ENCODE measurements at regions not wholly inside any gene's neighbourhood (a gene's known extent, or its start where the extent isn't known, plus 50 kb on each side); places are given as distances from the start of the nearest gene placed in this dataset.

- H3K9ac ChIP-seq (ENCODE audit: low read length), result no peak overlapping the region
- H3K36me3 ChIP-seq (ENCODE audit: low read length), result no peaks in the 10 kb centered on the region
- no peaks in the 10 kb centered on the region for H4K20me1 ChIP-seq (ENCODE audit: low read depth, low read length)
- no peaks in the 10 kb centered on the region for H3K27me3 ChIP-seq (ENCODE audit: low read length)
- no peak overlapping the region for H3K27ac ChIP-seq (ENCODE audit: low read depth, low read length)
- H3K79me2 ChIP-seq (ENCODE audit: insufficient read depth, low read length), result no peaks in the 10 kb centered on the region
- TF ChIP-seq, protein P1, sequence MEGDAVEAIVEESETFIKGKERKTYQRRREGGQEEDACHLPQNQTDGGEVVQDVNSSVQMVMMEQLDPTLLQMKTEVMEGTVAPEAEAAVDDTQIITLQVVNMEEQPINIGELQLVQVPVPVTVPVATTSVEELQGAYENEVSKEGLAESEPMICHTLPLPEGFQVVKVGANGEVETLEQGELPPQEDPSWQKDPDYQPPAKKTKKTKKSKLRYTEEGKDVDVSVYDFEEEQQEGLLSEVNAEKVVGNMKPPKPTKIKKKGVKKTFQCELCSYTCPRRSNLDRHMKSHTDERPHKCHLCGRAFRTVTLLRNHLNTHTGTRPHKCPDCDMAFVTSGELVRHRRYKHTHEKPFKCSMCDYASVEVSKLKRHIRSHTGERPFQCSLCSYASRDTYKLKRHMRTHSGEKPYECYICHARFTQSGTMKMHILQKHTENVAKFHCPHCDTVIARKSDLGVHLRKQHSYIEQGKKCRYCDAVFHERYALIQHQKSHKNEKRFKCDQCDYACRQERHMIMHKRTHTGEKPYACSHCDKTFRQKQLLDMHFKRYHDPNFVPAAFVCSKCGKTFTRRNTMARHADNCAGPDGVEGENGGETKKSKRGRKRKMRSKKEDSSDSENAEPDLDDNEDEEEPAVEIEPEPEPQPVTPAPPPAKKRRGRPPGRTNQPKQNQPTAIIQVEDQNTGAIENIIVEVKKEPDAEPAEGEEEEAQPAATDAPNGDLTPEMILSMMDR (IDR thresholded peaks at IDR 0.05; ENCODE audit: insufficient read depth, low read length, poor library complexity, severe bottlenecking), result no peak
- no peak for TF ChIP-seq EZH2phosphoT487 (conservative IDR thresholded peaks at IDR 0.05; ENCODE audit: low read length)
- no peak overlapping the region for H2AFZ ChIP-seq (ENCODE audit: low read depth, low read length, severe bottlenecking)
- no peak overlapping the region for H3K4me3 ChIP-seq (ENCODE audit: insufficient read depth, low read length, poor library complexity, severe bottlenecking)
- H3F3A ChIP-seq (ENCODE audit: insufficient read depth), result no peaks in the 10 kb centered on the region
- no peaks in the 10 kb centered on the region; the same call in 1 of the 2 replicates for H3K9me3 ChIP-seq (ENCODE audit: insufficient read depth, low read length)
- no peak overlapping the region for H3K4me2 ChIP-seq (ENCODE audit: low read depth, low read length, poor library complexity, severe bottlenecking)
- no peaks in the 10 kb centered on the region for H3K9me2 ChIP-seq (replicated peaks; ENCODE audit: insufficient read depth, low read length)
These were observed 779.5 kb upstream of the LRRTM1 start for GRCh38 chr2:81084101-81084500.

GRCh38 chr2:81078631-81079030 is 774.1 kb upstream of the LRRTM1 start:
- Histone ChIP-seq H3K4me3 (ENCODE audit: insufficient read depth, low read length, poor library complexity, severe bottlenecking) (no peak overlapping the region), H3K27ac (ENCODE audit: low read depth, low read length) (no peak overlapping the region), H3K4me2 (ENCODE audit: low read depth, low read length, poor library complexity, severe bottlenecking) (no peak overlapping the region), H3K9me2 (replicated peaks; ENCODE audit: insufficient read depth, low read length) (no peaks in the 10 kb centered on the region), H3K9me3 (ENCODE audit: insufficient read depth, low read length) (peaks cover 3% of the 10 kb centered on the region), H2AFZ (ENCODE audit: low read depth, low read length, severe bottlenecking) (no peak overlapping the region), H3K36me3 (ENCODE audit: low read length) (no peaks in the 10 kb centered on the region), H3F3A (ENCODE audit: insufficient read depth) (no peaks in the 10 kb centered on the region), H3K9ac (ENCODE audit: low read length) (no peak overlapping the region), H4K20me1 (ENCODE audit: low read depth, low read length) (no peaks in the 10 kb centered on the region), H3K79me2 (ENCODE audit: insufficient read depth, low read length) (no peaks in the 10 kb centered on the region), H3K27me3 (ENCODE audit: low read length) (no peaks in the 10 kb centered on the region)
- no peak for TF ChIP-seq EZH2phosphoT487 (conservative IDR thresholded peaks at IDR 0.05; ENCODE audit: low read length)

DNA sequence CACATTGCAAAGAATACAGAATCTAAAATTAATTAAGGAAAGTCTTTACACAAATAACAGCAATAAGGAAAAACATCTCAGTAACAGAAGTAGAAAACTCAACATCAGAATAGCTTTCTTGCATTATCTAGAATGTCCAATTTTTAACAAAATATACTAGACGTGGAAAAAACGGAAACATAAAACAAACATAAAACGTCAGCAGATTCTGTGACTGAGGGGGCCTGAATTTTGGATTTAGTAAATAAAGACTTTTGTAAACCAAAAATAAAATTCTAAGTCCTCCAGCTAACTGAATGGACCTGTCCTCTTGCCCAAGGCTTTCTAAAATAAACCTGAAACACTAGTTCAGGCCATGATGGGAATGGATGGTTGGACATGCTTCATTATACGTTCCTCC is 773.5 kb upstream of the LRRTM1 start:
- TF ChIP-seq, protein P1 (IDR thresholded peaks at IDR 0.05; ENCODE audit: insufficient read depth, low read length, poor library complexity, severe bottlenecking), result no peak
- TF ChIP-seq EZH2phosphoT487 (conservative IDR thresholded peaks at IDR 0.05; ENCODE audit: low read length), result no peak
- no peaks in the 10 kb centered on the region for H4K20me1 ChIP-seq (ENCODE audit: low read depth, low read length)
- H3K4me3 ChIP-seq (ENCODE audit: insufficient read depth, low read length, poor library complexity, severe bottlenecking), result no peak overlapping the region
- no peaks in the 10 kb centered on the region for H3K79me2 ChIP-seq (ENCODE audit: insufficient read depth, low read length)
- no peak overlapping the region for H3K27ac ChIP-seq (ENCODE audit: low read depth, low read length)
- no peak overlapping the region for H3K9ac ChIP-seq (ENCODE audit: low read length)
- no peaks in the 10 kb centered on the region for H3K27me3 ChIP-seq (ENCODE audit: low read length)
- no peak overlapping the region for H2AFZ ChIP-seq (ENCODE audit: low read depth, low read length, severe bottlenecking)
- H3K4me2 ChIP-seq (ENCODE audit: low read depth, low read length, poor library complexity, severe bottlenecking), result no peak overlapping the region
- no peaks in the 10 kb centered on the region for H3F3A ChIP-seq (ENCODE audit: insufficient read depth)
- H3K9me2 ChIP-seq (replicated peaks; ENCODE audit: insufficient read depth, low read length), result no peaks in the 10 kb centered on the region
- no peaks in the 10 kb centered on the region for H3K36me3 ChIP-seq (ENCODE audit: low read length)
- H3K9me3 ChIP-seq (ENCODE audit: insufficient read depth, low read length), result peaks cover 3% of the 10 kb centered on the region

DNA sequence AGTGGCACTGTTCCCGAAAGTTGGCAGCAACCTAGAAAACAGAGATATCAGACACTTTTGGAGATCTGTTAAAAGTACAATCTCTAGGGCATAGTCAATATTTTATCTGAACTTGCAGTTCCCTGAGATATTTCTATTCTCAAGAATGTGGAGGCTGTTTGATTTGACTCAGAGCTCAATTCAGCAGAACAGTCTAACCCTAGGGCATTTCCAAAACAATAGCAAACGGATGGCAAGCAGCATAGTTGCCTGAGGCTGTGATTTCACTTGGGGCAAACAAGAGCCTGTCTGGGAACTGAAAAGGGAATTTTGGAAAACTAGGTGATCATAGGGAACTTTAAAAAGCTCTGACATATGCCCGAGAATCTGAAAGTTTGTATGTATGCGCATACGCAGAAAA is 772.8 kb upstream of the LRRTM1 start:
- Histone ChIP-seq H3K9me3 (ENCODE audit: insufficient read depth, low read length) (peaks cover 3% of the 10 kb centered on the region), H3K9ac (ENCODE audit: low read length) (no peak overlapping the region), H3K79me2 (ENCODE audit: insufficient read depth, low read length) (no peaks in the 10 kb centered on the region), H3K27me3 (ENCODE audit: low read length) (no peaks in the 10 kb centered on the region), H3K36me3 (ENCODE audit: low read length) (no peaks in the 10 kb centered on the region), H3K4me3 (ENCODE audit: insufficient read depth, low read length, poor library complexity, severe bottlenecking) (no peak overlapping the region), H3K9me2 (replicated peaks; ENCODE audit: insufficient read depth, low read length) (no peaks in the 10 kb centered on the region), H4K20me1 (ENCODE audit: low read depth, low read length) (no peaks in the 10 kb centered on the region), H3K27ac (ENCODE audit: low read depth, low read length) (no peak overlapping the region), H3F3A (ENCODE audit: insufficient read depth) (no peaks in the 10 kb centered on the region), H3K4me2 (ENCODE audit: low read depth, low read length, poor library complexity, severe bottlenecking) (no peak overlapping the region), H2AFZ (ENCODE audit: low read depth, low read length, severe bottlenecking) (no peak overlapping the region)
- no peak for TF ChIP-seq EZH2phosphoT487 (conservative IDR thresholded peaks at IDR 0.05; ENCODE audit: low read length)
- TF ChIP-seq, protein P1 (IDR thresholded peaks at IDR 0.05; ENCODE audit: insufficient read depth, low read length, poor library complexity, severe bottlenecking), result no peak

Measured in SU-DHL-6 (cell line).